Bronchial epithelial cell (primary cell): ENCODE measurements at regions not wholly inside any gene's neighbourhood (a gene's known extent, or its start where the extent isn't known, plus 50 kb on each side); places are given as distances from the start of the nearest gene placed in this dataset.

Experiments
- DNase-seq: peaks from one replicate; pipeline ENCODE4 v3.0.0-alpha.2; 2010; ENCODE audit warnings: low read depth
- FAIRE-seq: peaks from 2 replicates; lab custom pipeline; 2011; peaks lifted over from hg19 to GRCh38; lab: Jason Lieb, UNC
- H3K27me3 ChIP-seq: 2 replicates; pipeline ENCODE4 v1.5.1; 2011; ENCODE audit warnings: low read length; ENCODE audit not compliant: control insufficient read depth, insufficient read depth
- H3K36me3 ChIP-seq: 2 replicates; pipeline ENCODE4 v1.5.1; 2011; ENCODE audit warnings: low read length; ENCODE audit not compliant: control insufficient read depth, insufficient read depth
- H3K4me3 ChIP-seq: 2 replicates; pipeline ENCODE4 v1.5.1; 2011; ENCODE audit warnings: mild to moderate bottlenecking, low read depth, low read length, control low read depth
- CTCF ChIP-seq: IDR thresholded peaks from 2 replicates; pipeline ENCODE4 v1.5.1; 2011; ENCODE audit warnings: mild to moderate bottlenecking, moderate library complexity, low read length, control low read depth, inconsistent platforms; ENCODE audit not compliant: insufficient read depth, severe bottlenecking

GRCh38 chr2:234674781-234675201 lies 177.9 kb upstream of the ARL4C start:
- peak; percentile 38 for DNase-seq
- no peaks in the 10 kb centered on the region for H3K27me3 ChIP-seq
- H3K36me3 ChIP-seq = no peaks in the 10 kb centered on the region
- no peak for FAIRE-seq
- no peak for TF ChIP-seq CTCF
- no peak overlapping the region for H3K4me3 ChIP-seq

DNA sequence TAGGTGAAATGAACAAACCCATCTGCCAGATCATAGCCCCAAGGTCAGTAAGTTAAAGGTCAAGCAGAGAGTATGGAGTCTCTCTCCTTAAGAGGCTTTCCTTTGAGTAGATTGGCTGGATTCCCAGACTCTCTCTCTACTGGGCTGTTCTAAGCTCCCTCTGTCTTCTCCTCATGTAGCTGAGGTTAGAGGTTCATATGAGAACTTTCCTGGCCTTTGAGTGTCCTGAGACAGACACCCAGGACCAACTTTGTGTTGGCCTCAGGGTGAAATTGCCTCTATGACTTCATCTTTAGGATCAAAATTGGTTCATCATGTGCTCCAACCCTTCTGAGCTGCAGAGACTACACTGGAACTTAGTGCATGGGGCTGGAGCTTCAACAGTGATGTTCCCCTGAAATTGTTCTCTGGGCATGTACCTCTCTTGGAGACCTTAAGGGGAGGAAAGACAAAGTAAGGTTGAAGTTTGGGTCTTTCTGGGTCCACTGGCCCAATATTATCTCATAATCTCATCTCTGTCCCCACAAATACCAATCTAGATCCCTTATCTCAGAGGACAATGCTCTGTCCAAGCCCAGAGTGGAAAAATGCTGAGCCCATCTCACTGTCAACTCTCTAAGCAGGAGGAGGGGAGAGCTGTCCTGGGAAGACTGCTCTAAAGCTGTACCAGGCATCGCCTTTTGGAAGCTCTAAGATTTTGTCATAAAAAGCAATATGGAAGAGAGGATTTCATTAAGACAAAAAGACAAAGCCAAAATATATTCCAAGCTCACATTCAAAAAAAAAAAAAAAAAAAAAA lies 177.3 kb upstream of the ARL4C start:
- FAIRE-seq (no peak), DNase-seq (no peak)
- TF ChIP-seq CTCF = no peak
- H3K36me3 ChIP-seq = no peaks in the 10 kb centered on the region
- H3K27me3 ChIP-seq = no peaks in the 10 kb centered on the region
- H3K4me3 ChIP-seq = no peak overlapping the region

DNA sequence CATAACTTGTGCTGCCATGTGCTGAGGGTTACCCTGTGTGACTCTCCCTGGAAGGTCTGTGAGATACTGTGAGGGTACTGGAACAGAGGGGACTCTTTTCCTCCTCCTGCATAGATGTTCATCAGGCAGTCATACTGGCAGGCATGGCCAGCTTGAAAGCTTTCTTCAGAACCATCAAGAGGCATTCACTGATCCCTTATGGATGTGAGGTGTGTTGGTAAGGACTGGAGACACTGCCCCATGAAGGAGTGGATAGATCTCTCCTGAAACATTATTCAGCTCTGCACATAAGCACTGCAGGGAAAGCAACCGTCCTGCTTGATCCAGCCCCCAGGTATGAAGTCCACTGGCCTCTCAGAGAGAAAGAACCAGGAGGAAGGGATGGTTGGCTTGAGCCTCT lies 176.6 kb upstream of the ARL4C start:
- Histone ChIP-seq H3K27me3 (no peaks in the 10 kb centered on the region), H3K36me3 (no peaks in the 10 kb centered on the region), H3K4me3 (no peak overlapping the region)
- DNase-seq (no peak), FAIRE-seq (no peak)
- TF ChIP-seq CTCF = no peak

- FAIRE-seq (no peak), DNase-seq (no peak)
- no peak for TF ChIP-seq CTCF
- Histone ChIP-seq H3K36me3 (no peaks in the 10 kb centered on the region), H3K4me3 (no peak overlapping the region), H3K27me3 (no peaks in the 10 kb centered on the region)
Measured at GRCh38 chr2:234672498-234673150, 175.7 kb upstream of the ARL4C start.

GRCh38 chr2:234671716-234672115 lies 174.8 kb upstream of the ARL4C start:
- no peak for FAIRE-seq

More at GRCh38 chr2:234671716-234672115, 174.8 kb upstream of the ARL4C start:
- no peak for TF ChIP-seq CTCF
- H3K36me3 ChIP-seq = no peaks in the 10 kb centered on the region
- no peak overlapping the region for H3K4me3 ChIP-seq
- no peak for DNase-seq
- H3K27me3 ChIP-seq = no peaks in the 10 kb centered on the region
